Keratinocyte (primary cell): ENCODE measurements at regions not wholly inside any gene's neighbourhood (a gene's known extent, or its start where the extent isn't known, plus 50 kb on each side); places are given as distances from the start of the nearest gene placed in this dataset.
"Not testable (repeated sequence)": the region's sequence is repeated elsewhere in the genome, so short reads cannot be mapped to it uniquely, and the experiment has no call there.

Source experiments
- DNase-seq: peaks from one replicate; pipeline ENCODE4 v3.0.0-alpha.2; 2011; ENCODE audit warnings: low read depth, missing footprints, low spot score
- FAIRE-seq: peaks from 2 replicates; lab custom pipeline; 2011; peaks lifted over from hg19 to GRCh38; lab: Jason Lieb, UNC
- H2AFZ ChIP-seq: 2 replicates; pipeline ENCODE4 v1.6.0; 2012; ENCODE audit warnings: low read length, control low read depth, inconsistent platforms; ENCODE audit not compliant: control insufficient read depth
- H3K27ac ChIP-seq: 2 replicates; pipeline ENCODE4 v1.5.1; 2011; ENCODE audit warnings: low read length; ENCODE audit not compliant: control insufficient read depth, insufficient read depth
- H3K27me3 ChIP-seq: 3 replicates; pipeline ENCODE4 v1.6.0; 2011; ENCODE audit warnings: low read length; ENCODE audit not compliant: control insufficient read depth, insufficient read depth; ENCODE audit errors: extremely low read depth
- H3K36me3 ChIP-seq, 2 experiments: 2 replicates in 1 of 2; 3 replicates in 1 of 2; pipeline ENCODE4 v1.5.1; 2011; ENCODE audit warnings: low read length in 2 of 2, mild to moderate bottlenecking in 1 of 2; ENCODE audit not compliant: control insufficient read depth in 2 of 2, insufficient read depth in 2 of 2; ENCODE audit errors: extremely low read depth in 1 of 2
- H3K4me1 ChIP-seq: 3 replicates; pipeline ENCODE4 v1.5.1; 2011; ENCODE audit warnings: low read length; ENCODE audit not compliant: control insufficient read depth, insufficient read depth; ENCODE audit errors: extremely low read depth
- H3K4me2 ChIP-seq: 3 replicates; pipeline ENCODE4 v1.6.0; 2011; ENCODE audit warnings: low read depth, low read length; ENCODE audit not compliant: control insufficient read depth, insufficient read depth; ENCODE audit errors: extremely low read depth
- H3K4me3 ChIP-seq, 3 experiments: fragments of 200-600 bp in 1 of 3; sonication (generic) in 1 of 3; 2 replicates in 2 of 3; 3 replicates in 1 of 3; pipeline ENCODE4 v1.5.1; 2011 to 2016; ENCODE audit warnings: low read length in 3 of 3, mild to moderate bottlenecking in 3 of 3, control low read depth in 2 of 3, inconsistent platforms in 1 of 3, low read depth in 1 of 3, mixed read lengths in 1 of 3, mixed run types in 1 of 3, moderate library complexity in 1 of 3; ENCODE audit not compliant: control insufficient read depth in 2 of 3, insufficient read depth in 2 of 3; ENCODE audit errors: extremely low read depth in 1 of 3
- H3K79me2 ChIP-seq: 2 replicates; pipeline ENCODE4 v1.6.0; 2012; ENCODE audit warnings: low read length; ENCODE audit not compliant: control insufficient read depth, insufficient read depth
- H3K9ac ChIP-seq: 3 replicates; pipeline ENCODE4 v1.6.0; 2011; ENCODE audit warnings: low read length; ENCODE audit not compliant: control insufficient read depth, insufficient read depth; ENCODE audit errors: extremely low read depth
- H3K9me1 ChIP-seq: 3 replicates; pipeline ENCODE4 v1.6.0; 2011; ENCODE audit warnings: low read length; ENCODE audit not compliant: control insufficient read depth, insufficient read depth; ENCODE audit errors: extremely low read depth
- H3K9me3 ChIP-seq: 2 replicates; pipeline ENCODE4 v1.5.1; 2012; ENCODE audit warnings: low read depth, low read length; ENCODE audit not compliant: control insufficient read depth
- H4K20me1 ChIP-seq: 3 replicates; pipeline ENCODE4 v1.6.0; 2011; ENCODE audit warnings: low read length; ENCODE audit not compliant: control insufficient read depth, insufficient read depth; ENCODE audit errors: extremely low read depth
- CTCF ChIP-seq, 3 experiments: IDR thresholded peaks in 1 of 3; conservative IDR thresholded peaks in 1 of 3; optimal IDR thresholded peaks in 1 of 3; 2 replicates in 2 of 3; 3 replicates in 1 of 3; pipeline versions ENCODE3 to v1.5.1; 2011; ENCODE audit warnings: low read length in 3 of 3, mild to moderate bottlenecking in 3 of 3, moderate library complexity in 2 of 3, control low read depth in 1 of 3, inconsistent platforms in 1 of 3; ENCODE audit not compliant: insufficient read depth in 2 of 3; ENCODE audit errors: extremely low read depth in 1 of 3
- EZH2 ChIP-seq: IDR thresholded peaks from one replicate; pipeline ENCODE4 v1.6.1; 2012; ENCODE audit warnings: inconsistent platforms, mild to moderate bottlenecking, low read length, moderate library complexity
- dilution Hi-C: fragments of 300-500 bp; cut with MboI; formaldehyde crosslinking; loops from one replicate; pipeline ENCODE4 v1.7.0; 2020; ENCODE audit warnings: low sequenced_read_pairs; ENCODE audit not compliant: extremely low pct_ligation_motif_present

- dilution Hi-C loops, result no loop called here
- no peaks in the 10 kb centered on the region for H3K9me1 ChIP-seq
- no peaks in the 10 kb centered on the region for H3K36me3 ChIP-seq
- no peak overlapping the region for H2AFZ ChIP-seq
- TF ChIP-seq CTCF (optimal IDR thresholded peaks at IDR 0.05 in 1 of 3, IDR thresholded peaks at IDR 0.05 in 1 of 3, conservative IDR thresholded peaks at IDR 0.05 in 1 of 3; ENCODE audit: extremely low read depth in 1 of 3, insufficient read depth in 2 of 3, low read length in 3 of 3) (no peak), EZH2 (no peak)
- no peak overlapping the region for H3K4me3 ChIP-seq
- no peaks in the 10 kb centered on the region for H3K79me2 ChIP-seq
- DNase-seq (no peak), FAIRE-seq (no peak)
- no peaks in the 10 kb centered on the region for H4K20me1 ChIP-seq
- H3K27ac ChIP-seq, result no peak overlapping the region
- no peaks in the 10 kb centered on the region for H3K4me1 ChIP-seq
- H3K4me2 ChIP-seq, result no peak overlapping the region
- H3K9me3 ChIP-seq, result no peaks in the 10 kb centered on the region
- H3K9ac ChIP-seq, result no peak overlapping the region
- H3K27me3 ChIP-seq, result no peaks in the 10 kb centered on the region
These were observed 109.6 kb upstream of the DNAH14 start for GRCh38 chr1:224819861-224820260.

GRCh38 chr1:224820341-224820740 is 109.1 kb upstream of the DNAH14 start:
- dilution Hi-C loops, result no loop called here
- no peak for DNase-seq
- Histone ChIP-seq H3K27me3 (no peaks in the 10 kb centered on the region), H3K9ac (no peak overlapping the region), H3K79me2 (no peaks in the 10 kb centered on the region), H3K9me1 (no peaks in the 10 kb centered on the region), H3K4me3 (no peak overlapping the region), H3K4me2 (no peak overlapping the region), H3K9me3 (no peaks in the 10 kb centered on the region), H4K20me1 (no peaks in the 10 kb centered on the region), H3K36me3 (no peaks in the 10 kb centered on the region), H3K4me1 (no peaks in the 10 kb centered on the region), H3K27ac (no peak overlapping the region), H2AFZ (no peak overlapping the region)
- TF ChIP-seq CTCF (optimal IDR thresholded peaks at IDR 0.05 in 1 of 3, IDR thresholded peaks at IDR 0.05 in 1 of 3, conservative IDR thresholded peaks at IDR 0.05 in 1 of 3; ENCODE audit: extremely low read depth in 1 of 3, insufficient read depth in 2 of 3, low read length in 3 of 3) (no peak), EZH2 (no peak)
- no peak for FAIRE-seq

GRCh38 chr1:224821751-224822150 is 107.7 kb upstream of the DNAH14 start:
- H3K4me2 ChIP-seq, DNase-seq, H4K20me1 ChIP-seq, dilution Hi-C loops, H3K9ac ChIP-seq, H3K27ac ChIP-seq, FAIRE-seq, H3K27me3 ChIP-seq, H3K79me2 ChIP-seq, H3K4me1 ChIP-seq, H3K9me3 ChIP-seq, H3K36me3 ChIP-seq, H3K9me1 ChIP-seq, H2AFZ ChIP-seq, H3K4me3 ChIP-seq: not testable (repeated sequence)
